Right lobe of liver (tissue), 6 donors: ENCODE measurements at regions not wholly inside any gene's neighbourhood (a gene's known extent, or its start where the extent isn't known, plus 50 kb on each side); places are given as distances from the start of the nearest gene placed in this dataset.

Source experiments
- ATAC-seq, 4 donors: fragments of 200-7000 bp; cut with Tn5 transposase; one replicate each; pipeline ENCODE4 v1.9.1; 2020; ENCODE audit warnings: mild to moderate bottlenecking in 4 of 4, moderate library complexity in 4 of 4
- DNase-seq, 3 donors: peaks; one replicate each; pipeline ENCODE4 v3.0.0-alpha.2; 2020
- H3K27ac ChIP-seq, 3 donors: fragments of 200-600 bp; one replicate each; pipeline ENCODE4 v1.8.0; 2022
- H3K27me3 ChIP-seq, 2 donors: fragments of 200-600 bp; one replicate each; pipeline ENCODE4 v1.8.0; 2022
- H3K36me3 ChIP-seq, 4 donors: fragments of 200-600 bp; sonication (generic) in 1 of 4; one replicate each; pipeline versions ENCODE4 v1.5.1 to v1.8.0; 2017 to 2022; ENCODE audit warnings: control low read depth in 1 of 4
- H3K4me1 ChIP-seq, 4 donors: fragments of 200-600 bp; sonication (generic) in 1 of 4; one replicate each; pipeline versions ENCODE4 v1.5.1 to v1.8.0; 2017 to 2022; ENCODE audit warnings: control low read depth in 1 of 4
- H3K4me3 ChIP-seq, 3 donors: fragments of 200-600 bp; one replicate each; pipeline ENCODE4 v1.8.0; 2022
- H3K9me3 ChIP-seq, 4 donors: fragments of 200-600 bp; sonication (generic) in 1 of 4; one replicate each; pipeline versions ENCODE4 v1.5.1 to v1.8.0; 2017 to 2022; ENCODE audit warnings: control low read depth in 1 of 4
- POLR2A ChIP-seq: fragments of 450-650 bp; IDR thresholded peaks from one replicate; pipeline ENCODE4 v1.6.1; 2017; ENCODE audit warnings: antibody characterized with exemption, mild to moderate bottlenecking
- WGBS: methylation state at CpG from one replicate; pipeline ENCODE4 v1.1.6; 2018; ENCODE audit warnings: low coverage, low lambda C conversion rate; ENCODE audit not compliant: insufficient coverage; ENCODE audit errors: missing lambda C conversion rate; 5-methylcytosine and 5-hydroxymethylcytosine counted together
- intact Hi-C, 2 donors: fragments of 100-400 bp; cut with DNase I; formaldehyde crosslinking; loops; one replicate each; pipeline versions ENCODE4 v1.11.2 to v1.14.1; 2022
- TF ChIP-seq, protein P1 (sequence below), 4 donors: fragments of 200-600 bp in 3 of 4; fragments of 450-650 bp in 1 of 4; IDR thresholded peaks; one replicate each; pipeline versions ENCODE4 v1.5.1 to v1.8.0; 2016 to 2022; ENCODE audit warnings: antibody characterized with exemption in 4 of 4, mild to moderate bottlenecking in 2 of 4
- donor health status: DM: no; HTN: yes; CAD: no.
- donor health status: DM: no; HTN: no; CAD: no.
- donor health status: DM: no; HTN: no; CAD: no.
- donor health status: DM: no; HTN: yes; CAD: no.
- donor health status: DM: no; HTN: yes; CAD: no.

DNA sequence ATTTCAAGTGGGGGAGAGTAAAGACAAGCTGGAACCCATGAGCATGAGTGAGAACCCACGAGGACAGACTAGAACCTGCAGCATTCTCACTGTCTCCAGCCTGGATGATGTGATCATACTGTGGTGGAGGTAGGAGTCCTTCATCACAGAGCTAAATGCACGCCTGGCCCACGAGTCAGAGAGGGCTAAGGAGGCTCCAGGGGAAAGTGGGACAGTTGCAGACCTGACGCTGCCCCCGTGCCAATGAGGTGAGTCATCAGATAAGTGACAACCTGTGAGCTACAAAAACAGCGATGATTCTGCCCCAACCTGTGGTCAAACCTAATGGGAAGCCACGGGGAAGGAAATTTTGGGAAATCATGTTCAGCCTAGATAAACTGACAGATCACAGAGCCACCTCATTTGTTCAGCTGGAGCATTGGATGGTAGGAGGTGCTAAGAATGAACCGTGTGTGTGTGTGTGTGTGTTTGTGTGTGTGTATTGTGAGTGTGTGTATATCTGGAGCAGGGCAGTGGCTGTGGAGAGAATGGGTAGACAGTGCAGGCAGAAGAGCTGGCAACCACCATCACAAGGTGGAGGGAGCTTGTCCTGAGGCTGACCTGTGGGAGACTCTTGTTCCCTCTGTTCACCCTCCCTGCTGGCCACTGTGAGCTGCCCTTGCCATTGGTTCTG lies 131.8 kb downstream of the UTP18 start:
- 66% methylated on average over 8 of the region's 8 CpGs for WGBS
- H3K9me3 ChIP-seq: no peaks in the 10 kb centered on the region
- no peak overlapping the region for H3K27ac ChIP-seq
- no peaks in the 10 kb centered on the region for H3K4me1 ChIP-seq
- TF ChIP-seq, protein P1, sequence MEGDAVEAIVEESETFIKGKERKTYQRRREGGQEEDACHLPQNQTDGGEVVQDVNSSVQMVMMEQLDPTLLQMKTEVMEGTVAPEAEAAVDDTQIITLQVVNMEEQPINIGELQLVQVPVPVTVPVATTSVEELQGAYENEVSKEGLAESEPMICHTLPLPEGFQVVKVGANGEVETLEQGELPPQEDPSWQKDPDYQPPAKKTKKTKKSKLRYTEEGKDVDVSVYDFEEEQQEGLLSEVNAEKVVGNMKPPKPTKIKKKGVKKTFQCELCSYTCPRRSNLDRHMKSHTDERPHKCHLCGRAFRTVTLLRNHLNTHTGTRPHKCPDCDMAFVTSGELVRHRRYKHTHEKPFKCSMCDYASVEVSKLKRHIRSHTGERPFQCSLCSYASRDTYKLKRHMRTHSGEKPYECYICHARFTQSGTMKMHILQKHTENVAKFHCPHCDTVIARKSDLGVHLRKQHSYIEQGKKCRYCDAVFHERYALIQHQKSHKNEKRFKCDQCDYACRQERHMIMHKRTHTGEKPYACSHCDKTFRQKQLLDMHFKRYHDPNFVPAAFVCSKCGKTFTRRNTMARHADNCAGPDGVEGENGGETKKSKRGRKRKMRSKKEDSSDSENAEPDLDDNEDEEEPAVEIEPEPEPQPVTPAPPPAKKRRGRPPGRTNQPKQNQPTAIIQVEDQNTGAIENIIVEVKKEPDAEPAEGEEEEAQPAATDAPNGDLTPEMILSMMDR (IDR thresholded peaks at IDR 0.05): no peak
- TF ChIP-seq POLR2A: no peak
- intact Hi-C loops: no loop called here
- ATAC-seq (no peak), DNase-seq (no peak)
- H3K27me3 ChIP-seq: no peaks in the 10 kb centered on the region
- H3K4me3 ChIP-seq: no peak overlapping the region
- no peaks in the 10 kb centered on the region for H3K36me3 ChIP-seq

- intact Hi-C loops: no loop called here
- Histone ChIP-seq H3K4me1 (no peaks in the 10 kb centered on the region), H3K4me3 (no peak overlapping the region), H3K27ac (no peak overlapping the region), H3K36me3 (no peaks in the 10 kb centered on the region), H3K9me3 (no peaks in the 10 kb centered on the region), H3K27me3 (no peaks in the 10 kb centered on the region)
- ATAC-seq (no peak), DNase-seq (no peak)
- 79% methylated on average over 6 of the region's 6 CpGs for WGBS
- TF ChIP-seq POLR2A: no peak
- TF ChIP-seq, protein P1 (IDR thresholded peaks at IDR 0.05): no peak
Measured at GRCh38 chr17:51395621-51396020, 135.3 kb downstream of the UTP18 start.

- no peaks in the 10 kb centered on the region for H3K36me3 ChIP-seq
- no peak overlapping the region for H3K4me3 ChIP-seq
- H3K4me1 ChIP-seq: no peaks in the 10 kb centered on the region
- no peaks in the 10 kb centered on the region for H3K9me3 ChIP-seq
- no peak for TF ChIP-seq POLR2A
- TF ChIP-seq, protein P1 (IDR thresholded peaks at IDR 0.05): no peak
- DNase-seq: no peak
- ATAC-seq: no peak
- intact Hi-C loops: no loop called here
- no peak overlapping the region for H3K27ac ChIP-seq
- 60% methylated on average over 6 of the region's 8 CpGs for WGBS
- no peaks in the 10 kb centered on the region for H3K27me3 ChIP-seq
Measured at GRCh38 chr17:51397361-51398127, 137.2 kb downstream of the UTP18 start.

DNA sequence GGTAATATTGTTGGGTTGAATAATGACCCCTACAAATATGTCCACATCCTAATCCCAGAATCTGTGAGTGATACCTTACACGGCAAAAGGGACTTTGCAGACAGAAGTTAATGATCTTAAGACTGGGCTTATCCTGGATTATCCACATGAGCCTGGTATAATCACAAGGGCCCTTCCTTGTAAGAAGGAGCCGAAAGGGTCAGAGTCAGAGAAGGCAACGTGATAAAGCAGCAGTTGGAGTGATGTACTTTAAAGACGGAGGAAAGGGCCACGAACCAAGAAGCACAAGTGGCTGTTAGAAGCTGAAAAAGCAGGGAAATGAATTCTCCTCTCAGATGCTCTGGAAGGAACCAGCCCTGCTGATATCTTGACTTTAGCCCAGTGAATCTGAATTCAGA lies 137.8 kb downstream of the UTP18 start:
- intact Hi-C loops: no loop called here
- WGBS: 64% methylated on average over 5 of the region's 5 CpGs
- H3K9me3 ChIP-seq: no peaks in the 10 kb centered on the region

More for the DNA sequence above, 137.8 kb downstream of the UTP18 start:
- TF ChIP-seq POLR2A: no peak
- TF ChIP-seq, protein P1 (IDR thresholded peaks at IDR 0.05): no peak
- ATAC-seq (no peak), DNase-seq (no peak)
- Histone ChIP-seq H3K4me1 (no peaks in the 10 kb centered on the region), H3K27ac (no peak overlapping the region), H3K36me3 (no peaks in the 10 kb centered on the region), H3K27me3 (no peaks in the 10 kb centered on the region), H3K4me3 (no peak overlapping the region)
